Left ventricle myocardium inferior (tissue), 1 donor: ENCODE measurements at regions not wholly inside any gene's neighbourhood (a gene's known extent, or its start where the extent isn't known, plus 50 kb on each side); places are given as distances from the start of the nearest gene placed in this dataset.

Experiments used
- DNase-seq: peaks from one replicate; pipeline ENCODE4 v3.0.0-alpha.2; 2020
- H3K27ac ChIP-seq: fragments of 200-600 bp; replicated peaks from 2 replicates; pipeline ENCODE4 v1.8.0; 2021
- H3K27me3 ChIP-seq: fragments of 200-600 bp; 2 replicates; pipeline ENCODE4 v1.8.0; 2021; ENCODE audit warnings: low read depth
- H3K36me3 ChIP-seq: fragments of 200-600 bp; 2 replicates; pipeline ENCODE4 v1.8.0; 2021
- H3K4me1 ChIP-seq: fragments of 200-600 bp; 2 replicates; pipeline ENCODE4 v1.8.0; 2021
- H3K4me3 ChIP-seq: fragments of 200-600 bp; 2 replicates; pipeline ENCODE4 v1.8.0; 2021; ENCODE audit warnings: mild to moderate bottlenecking, moderate library complexity
- H3K9me3 ChIP-seq: fragments of 200-600 bp; replicated peaks from 2 replicates; pipeline ENCODE4 v1.8.0; 2021
- CTCF ChIP-seq: fragments of 200-600 bp; IDR thresholded peaks from 2 replicates; pipeline ENCODE4 v1.8.0; 2021; ENCODE audit warnings: antibody characterized with exemption, mild to moderate bottlenecking, borderline replicate concordance
- intact Hi-C: fragments of 100-400 bp; cut with micrococcal nuclease; formaldehyde crosslinking; loops from one replicate; pipeline ENCODE4 v1.11.0; 2022
- donor health status: DM: no; HTN: yes; CAD: no; lungs with severe emphysema.

- H3K27me3 ChIP-seq = no peaks in the 10 kb centered on the region
- intact Hi-C loops = no loop called here
- no peaks in the 10 kb centered on the region for H3K36me3 ChIP-seq
- H3K4me1 ChIP-seq = peaks cover 16% of the 10 kb centered on the region
- no peak for TF ChIP-seq CTCF
- no peaks in the 10 kb centered on the region for H3K9me3 ChIP-seq
- no peak overlapping the region for H3K27ac ChIP-seq
- no peak overlapping the region for H3K4me3 ChIP-seq
- no peak for DNase-seq
Measured at GRCh38 chr2:47315475-47315874, 53.6 kb upstream of the EPCAM start.

- no peak for TF ChIP-seq CTCF
- no peak for DNase-seq
Measured at GRCh38 chr2:47313728-47314127, 55.4 kb upstream of the EPCAM start.

GRCh38 chr2:47313141-47313691, 55.9 kb upstream of the EPCAM start:
- H3K9me3 ChIP-seq = no peaks in the 10 kb centered on the region
- intact Hi-C loops = no loop called here
- no peaks in the 10 kb centered on the region for H3K36me3 ChIP-seq
- H3K4me3 ChIP-seq = no peak overlapping the region
- H3K27ac ChIP-seq = no peak overlapping the region
- TF ChIP-seq CTCF = no peak
- no peak for DNase-seq
- peaks cover 30% of the 10 kb centered on the region for H3K4me1 ChIP-seq
- H3K27me3 ChIP-seq = no peaks in the 10 kb centered on the region

More at GRCh38 chr2:47313728-47314127, 55.4 kb upstream of the EPCAM start:
- Histone ChIP-seq H3K9me3 (no peaks in the 10 kb centered on the region), H3K36me3 (no peaks in the 10 kb centered on the region), H3K4me1 (peaks cover 30% of the 10 kb centered on the region), H3K27me3 (no peaks in the 10 kb centered on the region), H3K4me3 (no peak overlapping the region), H3K27ac (no peak overlapping the region)
- intact Hi-C loops = no loop called here

- Histone ChIP-seq H3K4me1 (peaks cover 30% of the 10 kb centered on the region), H3K27me3 (no peaks in the 10 kb centered on the region), H3K36me3 (no peaks in the 10 kb centered on the region), H3K9me3 (no peaks in the 10 kb centered on the region), H3K4me3 (no peak overlapping the region), H3K27ac (peak overlapping the region; percentile 85)
- intact Hi-C loops = no loop called here
- TF ChIP-seq CTCF = no peak
- DNase-seq = no peak
Measured at GRCh38 chr2:47312491-47312850, 56.6 kb upstream of the EPCAM start.

GRCh38 chr2:47311764-47312490, 57.2 kb upstream of the EPCAM start:
- intact Hi-C loops = no loop called here
- no peaks in the 10 kb centered on the region for H3K9me3 ChIP-seq
- no peak for TF ChIP-seq CTCF
- no peak for DNase-seq
- peak overlapping the region; percentile 85 for H3K27ac ChIP-seq
- no peaks in the 10 kb centered on the region for H3K36me3 ChIP-seq
- H3K4me1 ChIP-seq = peaks cover 30% of the 10 kb centered on the region
- H3K27me3 ChIP-seq = no peaks in the 10 kb centered on the region
- H3K4me3 ChIP-seq = no peak overlapping the region
